Anterior cingulate cortex (tissue), 58 donors: ENCODE measurements at regions not wholly inside any gene's neighbourhood (a gene's known extent, or its start where the extent isn't known, plus 50 kb on each side); places are given as distances from the start of the nearest gene placed in this dataset.
"Not testable (repeated sequence)": the region's sequence is repeated elsewhere in the genome, so short reads cannot be mapped to it uniquely, and the experiment has no call there.

Experiments used
- DNase-seq, 58 donors: peaks; one replicate each; lab custom pipeline; 2025; lab: John Stamatoyannopoulos, UW

GRCh38 chr21:36589352-36589971 lies 109.5 kb upstream of the SIM2 start:
- peak in 5 of 58 donors; percentile 1 to 22 (median 3) for DNase-seq

GRCh38 chr21:36591326-36591970 lies 107.5 kb upstream of the SIM2 start:
- DNase-seq = peak in 1 of 58 donors; percentile 5

GRCh38 chr21:36596174-36596573 lies 102.7 kb upstream of the SIM2 start:
- DNase-seq = no peak

GRCh38 chr21:36601362-36601761 lies 97.6 kb upstream of the SIM2 start:
- DNase-seq = no peak

- DNase-seq = no peak
These were observed 96.2 kb upstream of the SIM2 start for GRCh38 chr21:36602735-36603134.

- DNase-seq = no peak
These were observed 95.7 kb upstream of the SIM2 start for GRCh38 chr21:36603221-36603620.

GRCh38 chr21:36605426-36605825 lies 93.5 kb upstream of the SIM2 start:
- no peak for DNase-seq

GRCh38 chr21:36606287-36606982 lies 92.5 kb upstream of the SIM2 start:
- peak in 16 of 58 donors; percentile 2 to 30 (median 8) for DNase-seq

GRCh38 chr21:36606983-36607325 lies 92.0 kb upstream of the SIM2 start:
- DNase-seq = no peak

- DNase-seq = no peak
These were observed 90.6 kb upstream of the SIM2 start for GRCh38 chr21:36608041-36608896.

- DNase-seq = no peak
These were observed 90.1 kb upstream of the SIM2 start for GRCh38 chr21:36608897-36609225.

- DNase-seq = no peak
These were observed 89.3 kb upstream of the SIM2 start for GRCh38 chr21:36609654-36610053.

- DNase-seq = no peak
These were observed 88.7 kb upstream of the SIM2 start for GRCh38 chr21:36610201-36610600.

- no peak for DNase-seq
These were observed 88.0 kb upstream of the SIM2 start for GRCh38 chr21:36610935-36611334.

- no peak for DNase-seq
These were observed 87.5 kb upstream of the SIM2 start for GRCh38 chr21:36611379-36611778.

- DNase-seq = no peak
These were observed 85.9 kb upstream of the SIM2 start for GRCh38 chr21:36613059-36613458.

GRCh38 chr21:36613554-36613953 lies 85.4 kb upstream of the SIM2 start:
- no peak for DNase-seq

- DNase-seq = no peak
These were observed 83.5 kb upstream of the SIM2 start for GRCh38 chr21:36615274-36615964.

- not testable (repeated sequence) for DNase-seq
These were observed 82.1 kb upstream of the SIM2 start for GRCh38 chr21:36616773-36617172.

- not testable (repeated sequence) for DNase-seq
These were observed 77.1 kb upstream of the SIM2 start for GRCh38 chr21:36621794-36622193.

- DNase-seq = no peak
These were observed 74.8 kb upstream of the SIM2 start for GRCh38 chr21:36624105-36624504.
